K562 (cell line): ENCODE measurements at regions not wholly inside any gene's neighbourhood (a gene's known extent, or its start where the extent isn't known, plus 50 kb on each side); places are given as distances from the start of the nearest gene placed in this dataset.

ENCODE experiments used
- ATAC-seq: fragments of 200-7000 bp; cut with Tn5 transposase; 3 replicates; pipeline ENCODE4 v1.9.1; 2020; ENCODE audit warnings: moderate library complexity
- BruUV-seq: library from RNA; stranded (reverse); fragments of 400-500 nt; replicated peaks from 2 replicates; lab custom pipeline; 2021; lab: Mats Ljungman, UMichigan
- CTCF ChIA-PET: fragments of 300-600 bp; formaldehyde crosslinking; extraction: SDS; loops from one replicate; lab custom pipeline; 2021; ENCODE audit warnings: low intra/inter-chr PET ratio; lab: Yijun Ruan, JAX
- POLR2A ChIA-PET: fragments of 300-600, 350-650 bp; sonication (Branson Sonifier 250); formaldehyde crosslinking; extraction: SDS; loops from one replicate; lab custom pipeline; 2021; ENCODE audit warnings: antibody characterized with exemption, inconsistent platforms; lab: Yijun Ruan, JAX
- DNase-seq, 4 experiments: peaks; one replicate each; pipeline versions ENCODE4 v3.0.0 to v3.0.0-alpha.2; 2011 to 2018; ENCODE audit warnings: low spot score in 3 of 4, mixed read lengths in 3 of 4; ENCODE audit errors: extremely low read depth in 1 of 4
- FAIRE-seq: peaks from 2 replicates; lab custom pipeline; 2011; peaks lifted over from hg19 to GRCh38; lab: Jason Lieb, UNC
- H2AFZ ChIP-seq: 2 replicates; pipeline ENCODE4 v1.6.0; 2011; ENCODE audit warnings: low read depth, low read length, control low read depth, inconsistent platforms
- H3K27ac ChIP-seq: fragments of 200-600 bp; 3 replicates; pipeline ENCODE4 v1.8.0; 2011; ENCODE audit warnings: low read depth, mild to moderate bottlenecking, control low read depth, inconsistent platforms, low read length, moderate library complexity, mixed read lengths; ENCODE audit errors: extremely low read depth
- H3K27me3 ChIP-seq, 2 experiments: fragments of 300-600 bp in 1 of 2; 2 replicates in 1 of 2; 3 replicates in 1 of 2; pipeline versions ENCODE4 v1.6.0 to v1.8.0; 2011; ENCODE audit warnings: inconsistent platforms in 2 of 2, low read length in 2 of 2, mild to moderate bottlenecking in 1 of 2, mixed read lengths in 1 of 2, moderate library complexity in 1 of 2; ENCODE audit not compliant: control insufficient read depth in 2 of 2, insufficient read depth in 2 of 2
- H3K36me3 ChIP-seq: fragments of 300-600 bp; 3 replicates; pipeline ENCODE4 v1.8.0; 2011; ENCODE audit warnings: mild to moderate bottlenecking, low read length, inconsistent platforms; ENCODE audit not compliant: control insufficient read depth, insufficient read depth
- H3K4me1 ChIP-seq, 2 experiments: fragments of 200-600 bp in 1 of 2; replicated peaks in 1 of 2; 2 replicates in 1 of 2; 3 replicates in 1 of 2; pipeline versions ENCODE4 v1.5.1 to v1.8.0; 2011; ENCODE audit warnings: inconsistent platforms in 2 of 2, low read length in 2 of 2, mild to moderate bottlenecking in 1 of 2, mixed read lengths in 1 of 2, moderate library complexity in 1 of 2; ENCODE audit not compliant: control insufficient read depth in 2 of 2, insufficient read depth in 2 of 2
- H3K4me2 ChIP-seq: 2 replicates; pipeline ENCODE4 v1.6.1; 2011; ENCODE audit warnings: low read length, control low read depth, inconsistent platforms, mixed read lengths; ENCODE audit not compliant: insufficient read depth
- H3K4me3 ChIP-seq: fragments of 200-600 bp; sonication (generic), shearing (Covaris generic); 2 replicates; pipeline ENCODE4 v1.5.1; 2016; ENCODE audit warnings: control low read depth, inconsistent platforms
- H3K79me2 ChIP-seq: fragments of 200-600 bp; 3 replicates; pipeline ENCODE4 v1.8.0; 2011; ENCODE audit warnings: low read length, inconsistent platforms; ENCODE audit not compliant: control insufficient read depth, insufficient read depth
- H3K9ac ChIP-seq, 2 experiments: 2 replicates each; pipeline versions ENCODE4 v1.6.0 to v1.6.1; 2011; ENCODE audit warnings: low read depth in 2 of 2, low read length in 2 of 2, control low read depth in 1 of 2, inconsistent platforms in 1 of 2, mild to moderate bottlenecking in 1 of 2, mixed read lengths in 1 of 2; ENCODE audit not compliant: insufficient read depth in 1 of 2
- H3K9me1 ChIP-seq: one replicate; pipeline ENCODE4 v1.6.0; 2011; ENCODE audit warnings: inconsistent platforms, mild to moderate bottlenecking, low read length, moderate library complexity; ENCODE audit not compliant: control insufficient read depth, insufficient read depth
- H3K9me3 ChIP-seq: replicated peaks from 2 replicates; pipeline ENCODE4 v1.5.1; 2011; ENCODE audit warnings: low read depth, low read length, inconsistent platforms; ENCODE audit not compliant: control insufficient read depth, insufficient read depth
- H4K20me1 ChIP-seq: replicated peaks from 2 replicates; pipeline ENCODE4 v1.6.1; 2011; ENCODE audit warnings: low read length, inconsistent platforms, mixed read lengths; ENCODE audit not compliant: control insufficient read depth, insufficient read depth
- CBFA2T3 ChIP-seq: fragments of 450-650 bp; IDR thresholded peaks from 2 replicates; pipeline ENCODE4 v1.6.1; 2017
- CC2D1A ChIP-seq: fragments of 450-650 bp; IDR thresholded peaks from 2 replicates; pipeline ENCODE4 v1.6.1; 2017; ENCODE audit warnings: mild to moderate bottlenecking
- DACH1 ChIP-seq: fragments of 450-650 bp; IDR thresholded peaks from 2 replicates; pipeline ENCODE4 v1.6.1; 2018; ENCODE audit not compliant: partially characterized antibody
- DPF2 ChIP-seq: fragments of 450-650 bp; IDR thresholded peaks from 2 replicates; pipeline ENCODE4 v1.6.1; 2016
- FOXP1 ChIP-seq: sonication (generic); formaldehyde crosslinking; IDR thresholded peaks from 2 replicates; pipeline ENCODE4 v1.8.0; 2022; ENCODE audit warnings: mild to moderate bottlenecking, missing genetic modification reagents
- POLR3G ChIP-seq: IDR thresholded peaks from 2 replicates; pipeline ENCODE4 v1.6.1; 2011; ENCODE audit not compliant: insufficient read length, insufficient replicate concordance; ENCODE audit errors: extremely low read depth
- RERE ChIP-seq: sonication (generic); formaldehyde crosslinking; IDR thresholded peaks from 2 replicates; pipeline ENCODE4 v1.8.0; 2023; ENCODE audit warnings: missing genetic modification reagents, mild to moderate bottlenecking, borderline replicate concordance
- SMARCA5 ChIP-seq: fragments of 450-650 bp; IDR thresholded peaks from 2 replicates; pipeline ENCODE4 v1.6.1; 2016
- TFE3 ChIP-seq: fragments of 450-650 bp; formaldehyde crosslinking; IDR thresholded peaks from 2 replicates; pipeline ENCODE4 v1.4.0; 2020; ENCODE audit warnings: mild to moderate bottlenecking, mixed read lengths
- U2AF2 ChIP-seq: fragments of 200-400 bp; formaldehyde crosslinking; optimal IDR thresholded peaks from 2 replicates; pipeline ENCODE3; 2017; ENCODE audit warnings: low read depth, mild to moderate bottlenecking, low read length
- USF2 ChIP-seq: sonication (generic); formaldehyde crosslinking; IDR thresholded peaks from 2 replicates; pipeline ENCODE4 v1.5.0; 2020; ENCODE audit warnings: missing genetic modification reagents
- ZNF23 ChIP-seq: fragments of 250-450 bp; sonication (Bioruptor Pico); IDR thresholded peaks from 2 replicates; pipeline ENCODE4 v1.4.0; 2020; ENCODE audit warnings: mild to moderate bottlenecking
- ZNF77 ChIP-seq: fragments of 250-450 bp; sonication (Bioruptor Pico); IDR thresholded peaks from 2 replicates; pipeline ENCODE4 v1.5.0; 2020
- ZNF778 ChIP-seq: fragments of 450-650 bp; formaldehyde crosslinking; IDR thresholded peaks from 2 replicates; pipeline ENCODE4 v1.4.0; 2020; ENCODE audit warnings: mild to moderate bottlenecking, moderate library complexity
- WGBS: fragments of 100-300 bp; shearing (Covaris generic); methylation state at CpG from one replicate; pipeline ENCODE4 v1.1.6; 2016; ENCODE audit warnings: low coverage, mixed read lengths; ENCODE audit not compliant: insufficient coverage; ENCODE audit errors: missing lambda C conversion rate; 5-methylcytosine and 5-hydroxymethylcytosine counted together
- in situ Hi-C: fragments of 300-500 bp; cut with MboI; formaldehyde crosslinking; loops from 4 replicates; pipeline ENCODE4 v1.15.0; 2018; ENCODE audit warnings: inconsistent platforms, mixed read lengths
- intact Hi-C: fragments of 100-400 bp; cut with micrococcal nuclease; formaldehyde crosslinking; loops from 2 replicates; pipeline ENCODE4 v1.14.2; 2022

- no peak for TF ChIP-seq RERE
- TF ChIP-seq ZNF778 (CRISPR knock-in tag), result no peak
- TF ChIP-seq USF2, result no peak
- TF ChIP-seq, all 486 proteins: peak for 0
Observed at GRCh38 chr1:83006271-83006670, 992.7 kb downstream of the TTLL7 start (continued).

- Histone ChIP-seq H3K4me2 (no peak overlapping the region), H3K79me2 (no peaks in the 10 kb centered on the region), H3K4me1 (no peaks in the 10 kb centered on the region), H3K9ac (no peak overlapping the region), H3K9me1 (no peaks in the 10 kb centered on the region), H3K4me3 (no peak overlapping the region), H4K20me1 (no peaks in the 10 kb centered on the region), H3K36me3 (no peaks in the 10 kb centered on the region), H3K9me3 (no peaks in the 10 kb centered on the region; the same call in 1 of the 2 replicates), H2AFZ (no peak overlapping the region), H3K27ac (no peak overlapping the region), H3K27me3 (no peaks in the 10 kb centered on the region)
- ChIA-PET POLR2A (no interaction called here), CTCF (no interaction called here)
- DNase-seq (no peak), FAIRE-seq (no peak), ATAC-seq (no peak)
- intact Hi-C loops, result no loop called here
- in situ Hi-C loops, result no loop called here
- BruUV-seq, result no TSS peak
- WGBS, result 2% methylated on average over 4 of the region's 4 CpGs
- TF ChIP-seq POLR3G (no peak), ZNF23 (CRISPR knock-in tag) (no peak), DACH1 (no peak), ZNF77 (CRISPR knock-in tag) (no peak), SMARCA5 (no peak), FOXP1 (CRISPR knock-in tag) (no peak), CC2D1A (no peak), CBFA2T3 (no peak), TFE3 (no peak), DPF2 (no peak), U2AF2 (no peak)
Observed at GRCh38 chr1:83000286-83000685, 998.6 kb downstream of the TTLL7 start.
